ENCODE measurements at regions not wholly inside any gene's neighbourhood (a gene's known extent, or its start where the extent isn't known, plus 50 kb on each side); places are given as distances from the start of the nearest gene placed in this dataset.

GRCh38 chr18:22033085-22033484 is 136.3 kb upstream of the GATA6 start:
- peaks cover 0 to 6% of the 10 kb centered on the region in 2 donors for H3K4me1 ChIP-seq (ENCODE audit: control insufficient read depth in 2 of 2, insufficient read depth in 1 of 2, low read depth in 1 of 2, low read length in 2 of 2)
- no peaks in the 10 kb centered on the region for H3K79me1 ChIP-seq (ENCODE audit: low read depth, low read length)
- H2BK5ac ChIP-seq (ENCODE audit: low read length): no peak overlapping the region
- peak; percentile 30 for DNase-seq (ENCODE audit: low spot score)
- no peak overlapping the region for H4K8ac ChIP-seq (ENCODE audit: low read depth, low read length)
- H3K27ac ChIP-seq (replicated peaks; ENCODE audit: low read length): peak overlapping the region; percentile 40
- no peak overlapping the region for H2AFZ ChIP-seq (ENCODE audit: low read length)
- H4K91ac ChIP-seq (ENCODE audit: low read depth, low read length, poor library complexity): no peak overlapping the region
- no peak overlapping the region for H2BK12ac ChIP-seq (ENCODE audit: low read length)
- H3K4ac ChIP-seq (ENCODE audit: low read length): no peak overlapping the region
- no peak overlapping the region for H3K4me2 ChIP-seq (ENCODE audit: insufficient read depth, low read length, poor library complexity, severe bottlenecking)
- no peak overlapping the region for H3K14ac ChIP-seq (ENCODE audit: low read length)
- no CpG with 5 or more reads among the region's 8 CpGs for WGBS, 2 donors (ENCODE audit: extremely low coverage in 2 of 2, insufficient read length in 2 of 2, insufficient replicate concordance in 1 of 2)
- H2BK120ac ChIP-seq (ENCODE audit: low read depth, low read length): no peak overlapping the region
- no peak overlapping the region for H3K23ac ChIP-seq (ENCODE audit: low read depth, low read length, poor library complexity)
- no peak overlapping the region for H3K18ac ChIP-seq (ENCODE audit: low read length)
- no peak overlapping the region for H2AK5ac ChIP-seq (ENCODE audit: low read depth, low read length)
- no peaks in the 10 kb centered on the region for H3K9me3 ChIP-seq (replicated peaks in 1 of 2; ENCODE audit: control insufficient read depth in 2 of 2, insufficient read depth in 1 of 2, low read depth in 1 of 2, low read length in 2 of 2)
- H2BK15ac ChIP-seq (ENCODE audit: low read length): no peak overlapping the region
- no peak overlapping the region for H3K9ac ChIP-seq (ENCODE audit: low read depth, low read length, poor library complexity)
- no peaks in the 10 kb centered on the region for H3K36me3 ChIP-seq (replicated peaks in 1 of 2; ENCODE audit: control insufficient read depth in 2 of 2, insufficient read depth in 2 of 2, low read length in 2 of 2)
- H3K27me3 ChIP-seq (ENCODE audit: control insufficient read depth in 3 of 3, insufficient read depth in 3 of 3, low read depth in 1 of 3, low read length in 3 of 3): no peaks in the 10 kb centered on the region
- H3K4me3 ChIP-seq (ENCODE audit: low read length in 2 of 2): no peak overlapping the region

GRCh38 chr18:22034276-22034675 is 135.1 kb upstream of the GATA6 start:
- no peak overlapping the region for H4K91ac ChIP-seq (ENCODE audit: low read depth, low read length, poor library complexity)
- H3K9ac ChIP-seq (ENCODE audit: low read depth, low read length, poor library complexity): no peak overlapping the region
- H2BK5ac ChIP-seq (ENCODE audit: low read length): no peak overlapping the region
- H3K4me1 ChIP-seq (ENCODE audit: control insufficient read depth in 2 of 2, insufficient read depth in 1 of 2, low read depth in 1 of 2, low read length in 2 of 2): peaks cover 0 to 6% of the 10 kb centered on the region in 2 donors
- H3K79me1 ChIP-seq (ENCODE audit: low read depth, low read length): no peaks in the 10 kb centered on the region
- H2BK120ac ChIP-seq (ENCODE audit: low read depth, low read length): no peak overlapping the region
- no peak overlapping the region for H3K4me2 ChIP-seq (ENCODE audit: insufficient read depth, low read length, poor library complexity, severe bottlenecking)
- no peak overlapping the region for H2AK5ac ChIP-seq (ENCODE audit: low read depth, low read length)
- H2BK15ac ChIP-seq (ENCODE audit: low read length): no peak overlapping the region
- no peak overlapping the region for H3K27ac ChIP-seq (replicated peaks; ENCODE audit: low read length)
- H3K23ac ChIP-seq (ENCODE audit: low read depth, low read length, poor library complexity): no peak overlapping the region
- no peak overlapping the region for H2AFZ ChIP-seq (ENCODE audit: low read length)
- H3K4me3 ChIP-seq (ENCODE audit: low read length in 2 of 2): no peak overlapping the region
- no peaks in the 10 kb centered on the region for H3K36me3 ChIP-seq (replicated peaks in 1 of 2; ENCODE audit: control insufficient read depth in 2 of 2, insufficient read depth in 2 of 2, low read length in 2 of 2)
- no peak overlapping the region for H4K8ac ChIP-seq (ENCODE audit: low read depth, low read length)
- no peak overlapping the region for H2BK12ac ChIP-seq (ENCODE audit: low read length)
- no CpG with 5 or more reads among the region's 6 CpGs for WGBS, 2 donors (ENCODE audit: extremely low coverage in 2 of 2, insufficient read length in 2 of 2, insufficient replicate concordance in 1 of 2)
- H3K9me3 ChIP-seq (replicated peaks in 1 of 2; ENCODE audit: control insufficient read depth in 2 of 2, insufficient read depth in 1 of 2, low read depth in 1 of 2, low read length in 2 of 2): no peaks in the 10 kb centered on the region
- no peak overlapping the region for H3K18ac ChIP-seq (ENCODE audit: low read length)
- no peaks in the 10 kb centered on the region for H3K27me3 ChIP-seq (ENCODE audit: control insufficient read depth in 3 of 3, insufficient read depth in 3 of 3, low read depth in 1 of 3, low read length in 3 of 3)
- no peak overlapping the region for H3K4ac ChIP-seq (ENCODE audit: low read length)
- DNase-seq (ENCODE audit: low spot score): no peak
- no peak overlapping the region for H3K14ac ChIP-seq (ENCODE audit: low read length)

DNA sequence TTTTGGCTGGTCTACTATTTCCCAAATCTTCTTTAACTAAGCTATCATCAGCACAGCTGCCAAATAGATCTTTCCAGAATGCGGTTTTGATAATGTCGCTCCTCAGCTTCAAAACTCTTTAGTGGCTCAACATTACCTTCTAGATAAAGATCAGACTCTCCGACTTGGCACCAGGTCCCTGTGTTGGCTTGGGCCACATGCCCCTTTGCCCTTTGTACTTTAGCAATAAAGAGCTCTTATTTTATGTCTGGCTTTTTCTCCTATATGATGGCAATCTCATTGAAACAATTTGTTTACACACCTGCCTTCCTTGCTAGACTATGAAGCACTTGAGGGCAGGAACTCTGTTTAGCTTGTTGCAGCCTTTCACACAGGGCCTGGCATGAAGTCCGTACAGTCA is 128.9 kb upstream of the GATA6 start:
- Histone ChIP-seq H2BK120ac (ENCODE audit: low read depth, low read length) (no peak overlapping the region), H3K23ac (ENCODE audit: low read depth, low read length, poor library complexity) (no peak overlapping the region), H3K4ac (ENCODE audit: low read length) (no peak overlapping the region), H4K8ac (ENCODE audit: low read depth, low read length) (no peak overlapping the region), H3K9ac (ENCODE audit: low read depth, low read length, poor library complexity) (no peak overlapping the region), H3K9me3 (replicated peaks in 1 of 2; ENCODE audit: control insufficient read depth in 2 of 2, insufficient read depth in 1 of 2, low read depth in 1 of 2, low read length in 2 of 2) (peaks cover 0 to 2% of the 10 kb centered on the region in 2 donors), H4K91ac (ENCODE audit: low read depth, low read length, poor library complexity) (no peak overlapping the region), H3K4me2 (ENCODE audit: insufficient read depth, low read length, poor library complexity, severe bottlenecking) (no peak overlapping the region), H2AFZ (ENCODE audit: low read length) (no peak overlapping the region), H2BK5ac (ENCODE audit: low read length) (no peak overlapping the region), H3K27me3 (ENCODE audit: control insufficient read depth in 3 of 3, insufficient read depth in 3 of 3, low read depth in 1 of 3, low read length in 3 of 3) (peaks cover 0 to 3% (median 0%) of the 10 kb centered on the region in 3 experiments), H3K79me1 (ENCODE audit: low read depth, low read length) (no peaks in the 10 kb centered on the region), H3K18ac (ENCODE audit: low read length) (no peak overlapping the region), H2BK12ac (ENCODE audit: low read length) (no peak overlapping the region), H3K4me3 (ENCODE audit: low read length in 2 of 2) (no peak overlapping the region), H2AK5ac (ENCODE audit: low read depth, low read length) (no peak overlapping the region), H3K36me3 (replicated peaks in 1 of 2; ENCODE audit: control insufficient read depth in 2 of 2, insufficient read depth in 2 of 2, low read length in 2 of 2) (no peaks in the 10 kb centered on the region), H3K4me1 (ENCODE audit: control insufficient read depth in 2 of 2, insufficient read depth in 1 of 2, low read depth in 1 of 2, low read length in 2 of 2) (peaks cover 0 to 4% of the 10 kb centered on the region in 2 donors), H3K14ac (ENCODE audit: low read length) (no peak overlapping the region), H2BK15ac (ENCODE audit: low read length) (no peak overlapping the region), H3K27ac (replicated peaks; ENCODE audit: low read length) (no peak overlapping the region)
- WGBS, 2 donors (ENCODE audit: extremely low coverage in 2 of 2, insufficient read length in 2 of 2, insufficient replicate concordance in 1 of 2): no CpG with 5 or more reads among the region's 4 CpGs
- no peak for DNase-seq (ENCODE audit: low spot score)

- no peak for DNase-seq (ENCODE audit: low spot score)
- no CpG with 5 or more reads among the region's 4 CpGs for WGBS, 2 donors (ENCODE audit: extremely low coverage in 2 of 2, insufficient read length in 2 of 2, insufficient replicate concordance in 1 of 2)
- Histone ChIP-seq H3K23ac (ENCODE audit: low read depth, low read length, poor library complexity) (no peak overlapping the region), H3K18ac (ENCODE audit: low read length) (no peak overlapping the region), H3K27ac (replicated peaks; ENCODE audit: low read length) (no peak overlapping the region), H3K9me3 (replicated peaks in 1 of 2; ENCODE audit: control insufficient read depth in 2 of 2, insufficient read depth in 1 of 2, low read depth in 1 of 2, low read length in 2 of 2) (peaks cover 0 to 2% of the 10 kb centered on the region in 2 donors), H4K8ac (ENCODE audit: low read depth, low read length) (no peak overlapping the region), H2BK120ac (ENCODE audit: low read depth, low read length) (no peak overlapping the region), H3K4me1 (ENCODE audit: control insufficient read depth in 2 of 2, insufficient read depth in 1 of 2, low read depth in 1 of 2, low read length in 2 of 2) (peaks cover 0 to 4% of the 10 kb centered on the region in 2 donors), H3K14ac (ENCODE audit: low read length) (no peak overlapping the region), H3K79me1 (ENCODE audit: low read depth, low read length) (no peaks in the 10 kb centered on the region), H2AFZ (ENCODE audit: low read length) (no peak overlapping the region), H4K91ac (ENCODE audit: low read depth, low read length, poor library complexity) (no peak overlapping the region), H3K36me3 (replicated peaks in 1 of 2; ENCODE audit: control insufficient read depth in 2 of 2, insufficient read depth in 2 of 2, low read length in 2 of 2) (no peaks in the 10 kb centered on the region), H2AK5ac (ENCODE audit: low read depth, low read length) (no peak overlapping the region), H2BK12ac (ENCODE audit: low read length) (no peak overlapping the region), H2BK5ac (ENCODE audit: low read length) (no peak overlapping the region), H3K9ac (ENCODE audit: low read depth, low read length, poor library complexity) (no peak overlapping the region), H2BK15ac (ENCODE audit: low read length) (no peak overlapping the region), H3K27me3 (ENCODE audit: control insufficient read depth in 3 of 3, insufficient read depth in 3 of 3, low read depth in 1 of 3, low read length in 3 of 3) (peaks cover 0 to 3% (median 0%) of the 10 kb centered on the region in 3 experiments), H3K4me2 (ENCODE audit: insufficient read depth, low read length, poor library complexity, severe bottlenecking) (no peak overlapping the region), H3K4ac (ENCODE audit: low read length) (no peak overlapping the region), H3K4me3 (ENCODE audit: low read length in 2 of 2) (no peak overlapping the region)
Measured at GRCh38 chr18:22043837-22044236, 125.6 kb upstream of the GATA6 start.

Data from neuronal stem cell (in vitro differentiated cells).